Middle frontal gyrus (tissue), 1 donor: ENCODE measurements at regions not wholly inside any gene's neighbourhood (a gene's known extent, or its start where the extent isn't known, plus 50 kb on each side); places are given as distances from the start of the nearest gene placed in this dataset.

Source experiments
- DNase-seq: peaks from one replicate; pipeline ENCODE4 v3.0.0-alpha.2; 2015; ENCODE audit warnings: low spot score; ENCODE audit errors: extremely low spot score

DNA sequence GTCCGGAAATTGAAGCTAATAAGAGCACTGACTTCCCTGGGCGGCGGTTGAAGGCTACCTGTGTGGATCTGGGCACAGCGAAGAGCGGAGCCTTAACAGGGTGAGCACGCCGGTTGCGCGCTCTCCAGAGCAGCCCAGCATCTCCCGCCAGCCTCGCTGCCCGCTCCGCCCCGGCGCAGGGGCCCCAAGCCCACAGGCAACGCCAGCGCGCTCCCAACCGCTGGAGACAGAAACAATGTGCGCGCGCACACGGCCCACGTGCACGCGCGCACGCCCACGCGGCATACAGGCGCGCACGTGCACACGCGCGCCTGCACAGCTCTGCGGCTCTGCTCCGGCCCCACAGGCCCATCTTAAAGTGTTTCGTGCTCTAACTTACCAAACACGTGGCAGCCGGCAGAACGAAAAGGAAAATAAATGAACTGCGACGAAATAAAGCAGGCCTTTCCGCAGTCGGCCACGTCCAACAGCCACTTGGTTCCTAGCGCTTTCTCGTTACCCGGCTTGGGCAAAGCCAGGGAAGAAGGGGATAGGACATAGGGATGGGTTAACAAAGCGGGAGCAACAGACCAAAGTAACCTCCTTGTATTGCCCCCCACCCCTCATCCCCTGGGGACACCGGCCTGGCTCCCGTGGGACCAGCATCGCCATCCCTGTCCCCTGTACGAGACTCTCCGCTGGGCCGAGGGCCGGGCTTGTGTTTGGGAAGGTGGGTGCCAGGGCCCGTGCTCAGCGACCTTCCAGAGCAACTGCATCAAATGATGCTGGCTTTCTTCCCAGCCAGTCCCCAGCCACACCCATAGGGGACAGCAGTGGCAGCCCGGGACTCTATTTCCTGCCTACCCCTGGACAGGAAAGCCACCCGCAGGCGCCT lies 203.7 kb downstream of the ABHD5 start:
- DNase-seq: peak; percentile 45

DNA sequence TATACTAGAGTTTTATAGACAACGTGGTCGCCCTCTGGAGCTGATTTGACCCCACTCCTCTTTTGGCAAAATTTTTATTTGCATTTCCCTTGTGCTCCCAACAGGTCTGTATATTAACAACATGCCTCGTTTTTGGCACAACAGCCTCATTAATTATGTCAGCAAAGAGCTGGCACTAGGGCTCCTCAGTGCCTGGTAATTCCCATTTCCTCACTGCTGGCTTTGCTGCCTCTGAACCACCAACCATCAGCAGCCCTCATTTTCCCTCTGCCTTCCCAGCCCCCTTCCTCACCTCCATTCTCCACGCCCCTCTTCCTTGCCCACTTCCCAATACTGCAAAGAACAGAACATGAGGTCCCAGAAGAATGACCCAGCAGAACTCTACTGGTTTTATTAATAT lies 204.8 kb downstream of the ABHD5 start:
- DNase-seq: no peak

GRCh38 chr3:43902415-43902814 lies 211.7 kb downstream of the ABHD5 start:
- no peak for DNase-seq

DNA sequence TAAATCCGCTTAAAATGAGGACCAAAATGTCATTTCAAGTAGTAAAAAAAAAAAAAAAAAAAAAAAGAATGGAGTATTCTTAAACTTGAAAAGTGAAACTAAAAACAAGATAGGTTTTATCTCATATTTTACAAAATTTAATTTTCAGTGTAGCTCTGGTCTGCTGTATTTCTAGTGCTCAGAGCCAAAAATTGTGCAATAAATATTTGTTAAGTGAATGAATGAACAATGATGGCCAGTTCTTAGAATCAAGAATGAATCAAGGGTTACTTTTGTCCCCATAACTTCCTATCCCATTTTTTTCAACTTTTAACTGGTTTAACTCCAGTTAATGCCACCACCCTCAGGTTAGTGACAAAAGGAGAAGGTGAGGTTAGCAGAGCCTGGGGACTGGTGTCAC lies 214.4 kb downstream of the ABHD5 start:
- no peak for DNase-seq

DNA sequence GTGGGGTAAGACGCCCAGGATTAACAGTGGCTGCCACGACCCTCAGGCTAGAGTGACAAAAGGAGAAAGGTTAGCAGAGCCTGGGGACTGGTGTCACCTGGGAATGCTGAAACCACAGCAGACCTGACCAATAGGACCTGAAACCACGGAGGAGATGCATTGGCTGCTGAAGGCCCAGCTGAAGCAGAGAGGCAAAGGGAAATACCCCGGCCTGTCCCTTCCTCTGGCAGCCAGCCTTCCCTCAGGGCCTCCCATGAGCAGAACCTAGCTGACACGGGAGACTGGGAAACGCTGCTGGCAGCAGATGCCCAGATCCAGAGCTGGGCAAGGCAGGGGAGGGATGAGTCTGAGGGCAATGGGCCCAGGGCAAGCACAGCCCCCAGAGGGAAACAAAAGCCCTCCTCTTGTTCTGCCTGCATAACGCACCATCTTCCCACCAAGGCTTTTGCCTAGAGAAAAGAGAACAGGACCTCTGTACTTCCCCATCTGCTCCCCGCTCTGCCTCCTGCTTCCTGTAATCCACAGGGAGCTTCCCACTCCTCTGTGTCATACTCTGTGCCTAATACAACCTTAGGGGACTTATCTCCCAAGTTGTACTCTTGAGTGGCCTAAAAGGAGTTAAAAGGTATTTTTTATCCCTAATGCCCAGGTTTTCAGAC lies 216.2 kb downstream of the ABHD5 start:
- no peak for DNase-seq

DNA sequence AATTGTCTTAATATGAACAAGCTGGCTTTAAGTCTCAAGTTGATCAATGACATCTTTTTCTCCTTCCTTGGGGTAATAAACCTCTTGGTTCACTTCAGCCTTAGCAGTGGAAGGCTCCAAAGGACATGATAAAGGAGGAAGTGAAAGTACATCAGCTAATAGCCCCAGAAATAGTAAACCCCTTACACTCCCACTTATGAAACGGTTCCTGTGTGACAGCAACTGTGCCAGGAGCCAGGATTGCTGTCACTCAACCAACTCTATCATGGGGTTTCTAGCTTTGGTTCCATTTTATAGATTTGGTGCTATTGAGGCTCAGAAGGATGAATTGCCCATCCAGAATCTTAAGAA lies 216.7 kb downstream of the ABHD5 start:
- DNase-seq: no peak

- DNase-seq: no peak
These were observed 217.7 kb downstream of the ABHD5 start for GRCh38 chr3:43908456-43908855.

GRCh38 chr3:43909149-43909548 lies 218.4 kb downstream of the ABHD5 start:
- no peak for DNase-seq

- no peak for DNase-seq
These were observed 220.0 kb downstream of the ABHD5 start for GRCh38 chr3:43910750-43911149.

- no peak for DNase-seq
These were observed 222.6 kb downstream of the ABHD5 start for GRCh38 chr3:43913036-43913948.

DNA sequence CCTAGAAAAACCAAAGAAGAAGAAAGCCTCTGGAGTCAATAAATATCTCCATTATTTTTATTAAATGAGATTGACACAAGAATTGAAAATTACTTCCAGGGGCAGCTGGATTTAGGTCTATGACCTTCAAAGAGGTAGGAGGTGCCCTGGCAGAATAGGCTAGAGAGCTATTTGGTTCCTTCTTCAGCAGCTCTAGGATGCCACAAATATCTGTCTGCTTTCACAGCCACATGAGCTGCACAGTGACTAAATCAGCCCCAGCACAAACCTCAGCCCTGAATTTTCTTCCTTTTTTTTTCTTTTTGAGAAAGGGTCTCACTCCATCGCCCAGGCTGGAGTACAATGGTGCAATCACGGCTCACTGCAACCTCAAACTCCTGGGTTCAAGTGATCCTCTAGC lies 223.5 kb downstream of the ABHD5 start:
- no peak for DNase-seq

DNA sequence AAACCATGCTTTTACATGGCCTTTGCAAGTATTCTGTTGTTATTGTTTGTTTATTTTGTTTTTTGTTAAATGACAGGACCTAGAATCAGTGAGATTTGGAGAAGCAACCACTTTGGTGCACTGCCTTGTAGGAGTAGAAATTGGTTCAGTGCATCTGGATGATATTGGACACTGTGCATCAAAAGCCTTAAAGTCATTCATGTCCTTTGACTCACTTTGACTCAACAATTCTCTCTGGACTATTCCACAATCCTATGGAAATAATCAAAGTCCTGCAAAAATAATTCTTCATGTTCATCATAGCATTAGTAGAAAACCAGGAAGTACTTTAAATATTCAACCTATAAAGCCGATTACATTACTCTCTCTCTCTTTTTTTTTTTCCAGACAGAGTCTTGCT lies 224.8 kb downstream of the ABHD5 start:
- no peak for DNase-seq

DNA sequence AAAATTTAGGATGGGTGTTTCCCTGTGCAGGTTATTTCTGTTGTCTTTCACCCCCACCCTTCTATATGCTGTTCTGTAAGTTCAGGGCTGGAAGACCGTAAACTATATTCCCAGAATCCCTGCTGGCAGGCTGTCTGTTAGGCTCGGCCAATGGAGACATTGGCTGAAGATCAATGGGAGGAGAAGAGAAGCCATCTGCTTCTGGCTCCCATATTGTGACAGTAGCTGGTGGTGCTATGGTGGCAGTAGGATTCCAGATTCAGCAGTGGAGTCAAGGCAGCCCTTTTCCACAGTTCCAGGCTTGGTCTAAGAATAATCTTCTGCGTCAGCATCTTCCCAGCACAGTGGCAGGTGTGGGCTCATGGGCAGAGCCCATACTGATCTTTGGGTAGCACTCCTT lies 226.6 kb downstream of the ABHD5 start:
- no peak for DNase-seq

DNA sequence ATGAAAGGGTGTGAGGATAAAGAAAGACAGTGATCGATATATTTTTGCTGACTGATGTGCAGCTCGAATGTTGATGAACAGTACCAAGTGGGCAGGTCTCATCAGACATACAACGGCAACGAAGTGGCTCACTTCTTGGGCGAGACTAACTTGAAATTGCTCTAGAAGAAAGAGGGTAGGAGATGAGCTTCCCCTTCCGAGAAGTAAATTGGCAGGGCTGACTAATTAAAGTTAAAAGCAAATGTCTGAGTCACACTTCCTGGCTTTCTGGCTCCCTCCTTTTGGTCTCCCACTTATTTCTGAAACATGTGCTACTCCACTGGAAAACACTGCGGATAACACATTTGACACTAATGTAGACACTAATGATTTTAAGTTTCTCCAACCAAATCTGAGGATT lies 228.3 kb downstream of the ABHD5 start:
- no peak for DNase-seq

DNA sequence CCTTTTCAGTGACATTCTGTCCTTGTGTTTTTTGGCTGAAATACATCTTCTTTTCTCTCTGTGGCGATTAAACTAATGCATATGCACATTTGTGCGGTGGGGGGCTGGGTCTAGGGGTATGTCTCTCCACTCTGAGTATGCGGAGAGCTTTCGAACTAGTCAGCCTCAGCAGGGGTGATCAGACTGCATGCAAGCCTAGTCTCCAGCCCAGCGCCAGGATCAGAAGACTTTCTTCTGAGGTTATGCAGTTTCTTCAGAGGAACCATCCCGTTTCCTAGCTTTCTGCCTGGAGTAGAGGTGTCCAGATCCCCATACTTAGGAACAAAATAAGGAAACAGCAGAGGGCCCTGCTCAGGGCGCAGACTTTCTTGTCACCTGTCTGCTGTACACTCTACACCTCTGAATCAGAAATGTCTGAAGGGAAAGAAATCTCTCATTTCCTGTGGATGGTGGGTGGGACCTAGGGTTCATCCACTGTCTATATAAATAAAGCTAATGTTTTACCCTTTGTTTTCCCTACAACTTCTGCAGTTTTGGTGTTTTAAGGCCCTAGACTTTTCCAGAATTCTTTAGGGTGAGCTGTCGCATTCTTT lies 230.4 kb downstream of the ABHD5 start:
- DNase-seq: no peak

DNA sequence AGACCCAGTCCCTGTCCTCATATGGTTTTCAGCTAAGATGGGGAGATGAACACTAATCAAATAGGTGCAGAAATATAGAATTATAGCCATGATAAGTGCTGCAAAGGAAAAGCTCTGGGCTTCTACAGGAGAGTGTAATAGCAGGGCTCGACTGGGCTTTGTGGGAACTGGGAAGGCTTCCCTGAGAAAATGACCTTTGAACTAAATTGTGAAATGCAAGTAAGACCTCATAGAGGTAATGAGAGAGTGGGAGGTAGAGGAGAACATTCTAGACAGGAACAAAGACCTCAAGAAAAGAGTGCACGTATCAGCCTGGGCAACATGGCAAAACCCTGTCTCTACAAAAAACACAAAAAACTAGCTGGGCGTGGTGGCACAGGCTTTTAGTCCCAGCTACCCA lies 231.6 kb downstream of the ABHD5 start:
- DNase-seq: no peak

DNA sequence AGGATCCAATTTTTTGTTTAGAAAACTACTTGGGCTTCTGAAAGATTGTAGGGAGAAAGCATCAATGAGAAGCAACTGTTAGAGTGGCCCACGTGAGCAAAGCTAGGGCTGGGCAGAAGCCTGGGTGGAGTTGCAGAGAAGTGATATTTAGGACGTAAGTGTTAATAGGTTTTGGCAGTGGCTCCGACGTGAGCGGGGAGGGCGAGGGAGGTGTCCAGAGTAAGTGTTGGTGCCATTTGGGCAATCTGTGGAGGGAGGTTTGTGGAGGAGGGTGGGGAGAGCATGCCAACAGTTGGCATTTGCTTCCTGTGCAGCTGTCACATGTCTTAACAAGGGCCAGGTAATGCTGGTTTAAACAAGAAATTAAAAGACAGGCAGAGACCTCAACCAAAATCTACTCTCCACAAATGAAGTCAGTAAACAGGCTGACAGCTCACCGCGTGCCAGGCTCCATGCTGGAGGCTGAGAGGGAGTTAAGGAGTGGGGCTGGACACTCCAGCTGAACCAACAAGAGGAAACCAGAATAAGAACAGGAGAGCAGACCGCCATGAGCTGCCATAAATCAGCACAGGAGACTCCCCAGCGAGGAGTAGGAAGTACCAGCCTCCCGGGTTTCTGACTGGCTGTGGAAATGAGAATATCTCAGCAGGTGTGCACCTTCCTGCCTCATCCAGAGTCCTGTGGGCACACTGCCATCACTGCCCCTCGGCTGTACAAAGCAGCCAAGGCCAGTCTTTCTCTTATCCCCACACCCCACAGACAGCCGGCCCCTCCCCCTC lies 232.6 kb downstream of the ABHD5 start:
- DNase-seq: peak; percentile 40

DNA sequence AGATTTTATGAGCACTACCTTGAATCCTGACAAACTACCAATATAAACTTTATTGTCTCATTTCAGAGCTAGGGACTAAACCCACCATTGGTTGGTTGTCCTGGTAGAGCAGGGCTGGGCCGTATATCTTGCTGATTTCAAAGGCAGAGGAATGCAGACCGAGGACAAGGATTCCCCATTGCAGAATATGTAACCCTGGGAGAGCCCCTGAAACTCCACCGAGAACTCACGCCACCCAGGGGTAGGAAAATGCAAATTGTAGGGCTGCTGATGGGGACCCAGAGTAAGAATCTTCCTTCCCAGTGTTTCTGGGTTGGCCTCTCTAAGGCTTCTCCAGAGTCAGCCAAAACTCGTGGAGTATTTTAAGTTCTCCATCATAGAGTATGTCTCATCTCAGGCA lies 235.3 kb downstream of the ABHD5 start:
- DNase-seq: no peak

DNA sequence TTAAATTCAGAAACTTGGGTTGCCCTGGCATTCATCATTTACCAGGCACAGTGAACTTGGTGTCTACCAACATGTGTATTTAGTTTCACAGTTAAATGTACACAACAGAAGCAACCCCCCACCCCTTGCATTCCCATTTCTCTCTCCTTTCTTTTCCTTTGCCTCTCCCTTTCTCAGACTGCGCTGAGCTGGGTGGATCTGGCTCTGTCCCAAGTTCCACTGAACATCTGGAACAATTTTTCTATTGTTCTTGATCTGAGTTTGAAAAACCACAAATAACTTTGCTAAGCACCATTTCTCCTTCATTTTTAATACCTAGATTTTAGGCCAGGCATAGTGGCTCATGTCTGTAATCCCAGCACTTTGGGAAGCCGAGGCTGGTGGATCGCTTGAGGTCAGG lies 242.2 kb downstream of the ABHD5 start:
- no peak for DNase-seq

DNA sequence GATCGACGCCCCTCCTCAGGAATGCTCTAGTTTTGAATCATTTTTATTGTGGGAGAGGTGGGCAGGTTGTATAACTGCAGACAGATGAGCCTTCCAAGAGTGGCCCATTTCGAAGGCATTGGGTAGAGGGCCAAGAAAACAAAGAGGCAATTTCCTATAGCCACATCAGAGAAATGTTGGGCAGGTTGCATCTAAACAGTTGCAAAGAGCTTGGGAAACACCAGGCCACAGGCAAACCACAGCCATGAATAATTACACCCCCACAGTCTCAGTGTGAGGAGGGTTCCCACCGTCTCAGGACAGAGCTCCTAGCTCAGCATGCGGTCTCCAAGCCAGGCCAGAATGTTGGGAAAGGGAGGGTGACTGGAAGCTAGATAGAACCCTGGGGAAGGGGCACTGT lies 257.3 kb downstream of the ABHD5 start:
- DNase-seq: no peak

DNA sequence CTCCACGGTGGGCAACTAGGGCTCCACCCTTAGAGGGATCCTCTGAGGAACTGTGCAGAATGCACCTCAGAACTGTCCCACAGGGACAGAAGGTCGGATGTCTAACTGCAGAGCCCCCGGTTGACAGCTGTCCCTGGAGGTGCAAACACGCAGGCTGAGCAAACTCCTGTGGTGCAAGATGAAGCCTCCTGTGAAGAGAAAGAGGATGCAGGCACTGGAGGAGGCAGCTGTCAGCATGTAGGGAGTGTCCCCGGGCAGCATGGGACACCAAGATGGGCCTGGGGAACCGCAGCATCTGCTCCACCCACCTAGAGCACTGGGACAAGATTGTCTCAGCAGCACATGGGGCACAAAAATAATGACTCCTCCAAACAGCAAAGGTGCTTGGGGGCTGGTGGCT lies 258.9 kb downstream of the ABHD5 start:
- DNase-seq: no peak
